AG09319 (cell line): ENCODE measurements at regions not wholly inside any gene's neighbourhood (a gene's known extent, or its start where the extent isn't known, plus 50 kb on each side); places are given as distances from the start of the nearest gene placed in this dataset.

Experiments used
- DNase-seq: peaks from one replicate; pipeline ENCODE4 v3.0.0-alpha.2; 2010; ENCODE audit warnings: low read depth; ENCODE audit errors: extremely low read depth
- CTCF ChIP-seq: IDR thresholded peaks from 2 replicates; pipeline ENCODE4 v1.5.1; 2011; ENCODE audit warnings: low read depth, mild to moderate bottlenecking, inconsistent platforms, low read length, moderate library complexity

- no peak for DNase-seq
- TF ChIP-seq CTCF: no peak
Measured at GRCh38 chr18:67896451-67896850, 379.9 kb upstream of the DSEL start.

DNA sequence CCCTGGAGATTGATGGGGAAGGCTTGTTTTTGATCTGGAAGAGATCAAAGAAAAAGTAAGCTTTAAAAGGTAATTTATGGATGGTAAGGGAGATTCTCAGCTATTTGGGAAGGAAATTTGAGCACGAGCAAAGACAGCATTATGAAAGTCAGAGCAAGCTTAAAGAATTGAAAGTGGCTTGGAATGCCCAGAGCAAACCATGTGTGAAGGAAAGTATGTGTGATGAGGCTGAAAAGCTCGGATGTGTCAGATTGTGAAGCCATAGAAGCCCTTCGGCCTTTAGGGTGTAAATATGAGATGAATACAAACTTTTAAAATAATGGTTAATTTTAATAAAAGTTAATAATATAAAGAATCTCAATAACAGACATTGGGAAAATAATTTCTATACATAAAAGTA is 377.4 kb upstream of the DSEL start:
- DNase-seq: no peak
- TF ChIP-seq CTCF: no peak

DNA sequence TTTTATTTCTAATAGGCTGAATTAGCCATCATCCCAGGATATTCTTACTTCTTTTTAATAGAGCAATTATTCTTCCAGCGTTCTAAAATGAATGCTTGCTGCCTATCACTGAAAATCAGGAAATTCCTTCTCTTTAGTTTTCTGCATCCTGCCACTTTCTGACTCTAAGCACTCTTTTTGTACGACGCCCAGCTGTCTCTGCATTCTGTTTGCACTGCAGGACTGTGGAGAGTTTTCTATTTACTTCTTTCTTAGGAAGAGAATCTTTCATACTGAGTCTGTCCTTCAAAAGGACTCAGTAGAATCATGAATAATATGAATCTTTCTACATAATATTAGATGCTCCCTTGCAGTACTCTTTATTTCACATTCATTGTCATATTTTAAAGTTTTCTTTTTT is 360.4 kb upstream of the DSEL start:
- no peak for TF ChIP-seq CTCF
- DNase-seq: no peak

- DNase-seq: no peak
- TF ChIP-seq CTCF: no peak
Measured at GRCh38 chr18:67875944-67876343, 359.4 kb upstream of the DSEL start.

DNA sequence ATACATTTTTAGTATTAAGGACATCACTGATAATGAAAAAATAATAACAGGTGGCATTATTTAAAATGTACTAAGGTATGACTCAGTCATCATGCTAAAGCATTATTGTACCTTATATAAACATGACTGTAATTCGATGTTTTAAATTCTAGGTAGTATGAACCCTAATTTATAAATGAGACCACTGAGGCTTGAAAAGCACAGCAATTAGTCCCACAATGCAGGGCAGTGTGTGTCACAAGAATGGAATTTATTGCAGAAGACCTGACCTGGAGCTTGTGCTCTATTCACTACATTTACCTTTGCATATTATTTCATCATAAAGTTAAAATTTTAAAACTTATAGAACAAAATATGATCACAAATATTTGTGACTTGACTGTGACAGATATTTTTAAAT is 358.5 kb upstream of the DSEL start:
- DNase-seq: no peak
- no peak for TF ChIP-seq CTCF

DNA sequence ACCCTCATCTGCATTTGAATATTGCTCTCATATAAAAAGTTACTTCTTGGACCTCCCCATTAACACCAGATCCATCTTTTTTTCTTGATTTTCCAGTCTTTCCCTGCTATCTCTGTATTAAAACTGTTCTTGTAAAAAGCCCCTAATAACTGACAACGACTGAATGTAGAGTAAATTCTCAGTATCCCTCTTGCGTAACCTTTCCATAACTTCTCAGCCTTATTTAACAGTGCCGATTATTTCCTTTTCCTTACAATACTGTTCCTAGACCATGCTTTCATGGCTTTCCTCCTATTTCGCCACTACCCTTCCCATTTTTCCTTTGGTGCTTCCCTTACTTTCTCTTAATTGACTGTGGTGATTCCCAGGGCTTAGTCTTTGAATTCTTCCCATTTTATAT is 348.9 kb upstream of the DSEL start:
- no peak for DNase-seq
- no peak for TF ChIP-seq CTCF

DNA sequence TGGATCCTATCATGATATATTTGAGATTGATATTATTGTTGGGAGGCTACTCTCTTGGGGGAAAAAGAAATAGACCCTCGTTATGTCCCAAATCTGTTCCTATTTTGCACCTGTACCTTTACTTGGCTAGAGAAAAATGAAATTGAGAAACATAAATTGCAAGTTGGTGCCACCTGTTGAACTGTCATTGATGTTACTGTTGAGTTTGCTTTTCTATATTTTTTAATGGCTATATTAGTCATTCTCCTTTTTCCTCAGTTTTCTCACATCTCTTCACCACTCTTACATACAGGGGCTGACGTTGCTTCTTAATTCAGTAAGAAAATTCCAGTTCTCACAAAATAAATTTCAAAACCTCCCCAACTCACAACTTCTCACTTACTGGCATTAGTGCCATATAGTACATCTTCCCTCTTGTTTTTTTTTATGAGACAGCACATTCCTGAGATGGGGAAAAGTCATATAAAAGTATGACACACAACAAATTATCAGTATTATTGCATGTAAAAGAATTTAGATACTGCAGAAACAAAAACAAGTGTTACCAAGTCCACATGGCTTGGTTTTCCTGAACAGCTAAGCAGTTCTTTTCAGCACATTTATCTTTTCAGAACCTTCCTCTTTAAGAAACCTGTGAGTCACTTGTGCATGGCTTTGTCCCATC is 348.3 kb upstream of the DSEL start:
- no peak for TF ChIP-seq CTCF

More for the DNA sequence above, 348.3 kb upstream of the DSEL start:
- DNase-seq: no peak
